IMR-90 (cell line): ENCODE measurements at regions not wholly inside any gene's neighbourhood (a gene's known extent, or its start where the extent isn't known, plus 50 kb on each side); places are given as distances from the start of the nearest gene placed in this dataset.

Source experiments
- CEBPB ChIP-seq: IDR thresholded peaks from 2 replicates; pipeline ENCODE4 v1.6.1; 2012; ENCODE audit warnings: low read depth, low read length, improper control_type of control experiment
- MAFK ChIP-seq: IDR thresholded peaks from 2 replicates; pipeline ENCODE4 v1.6.1; 2012; ENCODE audit warnings: low read depth, low read length, improper control_type of control experiment
- POLR2A ChIP-seq: IDR thresholded peaks from 2 replicates; pipeline ENCODE4 v1.6.1; 2012; ENCODE audit warnings: mild to moderate bottlenecking, low read depth, low read length
- RCOR1 ChIP-seq: IDR thresholded peaks from 2 replicates; pipeline ENCODE4 v1.6.1; 2012; ENCODE audit warnings: mild to moderate bottlenecking, low read length, improper control_type of control experiment; ENCODE audit not compliant: insufficient replicate concordance
- SMC3 ChIP-seq: fragments of 150-350 bp; IDR thresholded peaks from 2 replicates; pipeline ENCODE4 v1.6.1; 2016; ENCODE audit warnings: low read depth, mild to moderate bottlenecking, antibody characterized with exemption, low read length, moderate library complexity
- TF ChIP-seq, protein P1 (sequence below): conservative IDR thresholded peaks from 2 replicates; pipeline ENCODE4 v1.5.1; 2012; ENCODE audit warnings: mild to moderate bottlenecking, low read depth, low read length, improper control_type of control experiment
- TF ChIP-seq, protein P2 (sequence below): fragments of 150-350 bp; IDR thresholded peaks from 2 replicates; pipeline ENCODE4 v1.6.1; 2017; ENCODE audit warnings: mild to moderate bottlenecking, antibody characterized with exemption, low read length, low read depth

GRCh38 chr1:198838022-198838342 lies 199.1 kb downstream of the PTPRC start:
- TF ChIP-seq, protein P1, sequence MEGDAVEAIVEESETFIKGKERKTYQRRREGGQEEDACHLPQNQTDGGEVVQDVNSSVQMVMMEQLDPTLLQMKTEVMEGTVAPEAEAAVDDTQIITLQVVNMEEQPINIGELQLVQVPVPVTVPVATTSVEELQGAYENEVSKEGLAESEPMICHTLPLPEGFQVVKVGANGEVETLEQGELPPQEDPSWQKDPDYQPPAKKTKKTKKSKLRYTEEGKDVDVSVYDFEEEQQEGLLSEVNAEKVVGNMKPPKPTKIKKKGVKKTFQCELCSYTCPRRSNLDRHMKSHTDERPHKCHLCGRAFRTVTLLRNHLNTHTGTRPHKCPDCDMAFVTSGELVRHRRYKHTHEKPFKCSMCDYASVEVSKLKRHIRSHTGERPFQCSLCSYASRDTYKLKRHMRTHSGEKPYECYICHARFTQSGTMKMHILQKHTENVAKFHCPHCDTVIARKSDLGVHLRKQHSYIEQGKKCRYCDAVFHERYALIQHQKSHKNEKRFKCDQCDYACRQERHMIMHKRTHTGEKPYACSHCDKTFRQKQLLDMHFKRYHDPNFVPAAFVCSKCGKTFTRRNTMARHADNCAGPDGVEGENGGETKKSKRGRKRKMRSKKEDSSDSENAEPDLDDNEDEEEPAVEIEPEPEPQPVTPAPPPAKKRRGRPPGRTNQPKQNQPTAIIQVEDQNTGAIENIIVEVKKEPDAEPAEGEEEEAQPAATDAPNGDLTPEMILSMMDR: no peak
- no peak for TF ChIP-seq SMC3
- no peak for TF ChIP-seq CEBPB
- TF ChIP-seq POLR2A: no peak
- TF ChIP-seq MAFK: no peak
- TF ChIP-seq, protein P2, sequence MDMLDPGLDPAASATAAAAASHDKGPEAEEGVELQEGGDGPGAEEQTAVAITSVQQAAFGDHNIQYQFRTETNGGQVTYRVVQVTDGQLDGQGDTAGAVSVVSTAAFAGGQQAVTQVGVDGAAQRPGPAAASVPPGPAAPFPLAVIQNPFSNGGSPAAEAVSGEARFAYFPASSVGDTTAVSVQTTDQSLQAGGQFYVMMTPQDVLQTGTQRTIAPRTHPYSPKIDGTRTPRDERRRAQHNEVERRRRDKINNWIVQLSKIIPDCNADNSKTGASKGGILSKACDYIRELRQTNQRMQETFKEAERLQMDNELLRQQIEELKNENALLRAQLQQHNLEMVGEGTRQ: no peak
- no peak for TF ChIP-seq RCOR1
